HCEC 1CT (cell line): ENCODE measurements at regions not wholly inside any gene's neighbourhood (a gene's known extent, or its start where the extent isn't known, plus 50 kb on each side); places are given as distances from the start of the nearest gene placed in this dataset.

Source experiments
- DNase-seq: peaks from one replicate; pipeline ENCODE4 v3.0.0-alpha.2; 2017

DNA sequence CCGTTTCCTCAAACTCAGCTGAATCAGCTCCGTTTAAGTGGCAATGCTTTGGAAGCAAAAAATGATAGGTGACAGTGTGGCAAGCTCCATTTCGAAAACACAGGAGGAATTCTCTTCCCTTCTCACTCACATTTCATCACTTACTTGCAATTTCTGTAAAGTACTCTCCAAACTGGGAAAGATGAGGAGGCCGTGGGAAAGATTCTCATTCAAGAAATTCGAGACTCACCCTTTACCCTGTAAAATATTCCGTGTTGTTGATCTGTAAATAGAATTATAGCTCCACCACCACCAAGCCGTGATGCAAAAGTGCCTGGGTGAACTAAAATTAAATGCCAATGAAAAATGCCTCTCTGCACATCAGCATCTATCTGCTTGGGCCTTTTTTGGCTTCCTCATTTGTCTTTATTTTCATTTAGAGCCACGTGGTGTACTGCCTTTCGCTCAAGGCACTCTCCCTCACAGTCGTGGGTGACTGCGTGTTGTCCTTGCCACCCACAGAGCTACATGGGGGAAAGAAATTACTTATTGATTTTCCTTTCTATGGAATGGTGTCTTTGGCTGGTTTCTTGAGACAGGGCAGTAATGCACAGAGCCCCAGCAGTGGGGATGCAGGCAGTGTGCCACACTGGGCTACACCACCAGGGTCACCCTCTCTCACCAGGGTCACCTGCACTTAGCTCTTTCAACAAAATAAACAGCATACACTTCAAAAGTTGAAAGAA lies 289.3 kb upstream of the TAS2R1 start:
- DNase-seq, result no peak

DNA sequence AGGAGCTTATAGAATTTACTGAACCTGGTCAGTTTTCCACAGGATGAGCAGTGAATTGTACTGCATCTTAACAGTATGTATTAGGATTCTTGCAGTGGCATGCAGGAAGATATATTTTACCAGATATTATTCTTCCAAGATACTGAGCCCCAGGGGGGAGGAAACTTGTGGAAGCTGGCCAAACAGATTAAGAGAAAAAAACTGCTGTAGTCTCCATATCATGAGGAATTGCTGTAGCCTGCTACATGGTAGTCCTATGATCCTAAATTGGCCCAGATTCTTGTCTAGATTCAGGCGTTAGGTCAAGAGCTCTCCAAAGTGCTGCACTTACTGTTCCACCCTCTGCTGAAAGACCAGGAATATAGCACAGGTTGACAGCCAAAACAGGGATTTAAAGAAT lies 275.5 kb upstream of the TAS2R1 start:
- no peak for DNase-seq

- DNase-seq, result no peak
Measured at GRCh38 chr5:9903801-9904200, 273.6 kb upstream of the TAS2R1 start.

DNA sequence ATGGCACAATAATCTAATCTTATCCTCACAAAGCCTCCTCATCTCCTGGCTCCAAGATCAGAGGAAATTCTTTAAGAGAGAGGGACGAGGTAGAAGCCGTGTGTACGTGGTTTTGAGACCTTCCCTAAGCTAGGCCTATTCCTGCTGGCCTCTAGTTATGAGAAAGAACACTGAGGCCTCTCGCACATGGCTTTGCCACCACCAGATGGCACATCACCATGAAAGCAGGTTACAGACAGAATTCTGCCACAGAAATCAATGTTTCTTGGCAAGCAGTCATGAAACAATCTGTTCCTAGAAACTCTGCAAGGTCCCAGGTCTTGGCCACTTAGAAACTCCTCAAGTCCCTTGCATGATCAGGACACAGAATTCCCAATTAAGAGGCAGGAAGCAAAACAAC lies 268.2 kb upstream of the TAS2R1 start:
- peak; percentile 6 for DNase-seq

DNA sequence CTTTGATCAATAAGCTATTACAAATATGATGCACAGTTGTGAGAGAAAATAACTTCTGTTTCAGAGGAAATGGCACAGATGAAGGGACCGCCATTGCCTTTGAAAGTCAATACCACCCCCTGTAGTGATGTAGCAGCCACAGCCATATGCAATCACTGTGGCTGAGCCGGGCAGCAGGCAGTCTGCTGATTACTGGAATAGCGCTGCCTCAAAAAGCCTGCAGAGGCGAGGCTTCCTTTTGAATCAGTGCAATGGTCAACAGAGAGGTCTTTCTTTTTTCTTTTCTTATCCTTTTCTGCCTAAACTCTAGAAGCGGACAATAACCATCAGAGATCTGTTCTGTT lies 265.1 kb upstream of the TAS2R1 start:
- no peak for DNase-seq

DNA sequence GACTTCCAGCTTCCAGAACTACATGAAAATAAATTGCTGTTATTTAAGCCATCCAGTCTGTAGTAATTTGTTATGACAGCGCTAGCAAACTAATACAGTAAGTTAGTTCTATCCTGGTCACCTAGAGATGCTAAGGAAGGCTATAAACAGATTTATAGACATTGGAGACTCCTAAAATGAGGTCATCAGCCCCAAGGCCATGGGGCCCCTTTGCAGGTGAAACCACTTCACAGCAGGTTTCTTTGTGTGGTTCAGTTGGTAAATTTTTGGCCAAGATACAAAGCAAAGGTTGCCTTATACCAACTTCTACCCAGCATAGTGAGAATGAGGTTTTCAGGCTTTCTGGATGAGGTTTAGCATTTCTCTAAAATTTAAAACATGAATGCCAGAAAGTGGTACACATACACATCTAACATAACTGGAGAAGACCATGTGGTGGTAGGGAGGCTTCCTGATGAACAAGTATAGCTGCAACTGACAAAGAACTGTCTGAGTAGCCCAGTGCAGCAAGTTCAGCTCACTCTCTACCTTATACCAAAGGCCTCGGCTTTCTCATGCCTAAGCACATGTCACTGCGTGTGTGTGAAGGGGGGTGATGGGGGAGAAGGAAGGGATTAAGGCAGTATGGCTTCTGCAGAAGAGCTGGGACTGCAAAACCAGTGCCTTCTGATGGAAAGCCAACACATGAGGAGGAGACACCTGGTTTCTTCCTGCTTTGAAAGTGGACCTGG lies 264.6 kb upstream of the TAS2R1 start:
- no peak for DNase-seq

DNA sequence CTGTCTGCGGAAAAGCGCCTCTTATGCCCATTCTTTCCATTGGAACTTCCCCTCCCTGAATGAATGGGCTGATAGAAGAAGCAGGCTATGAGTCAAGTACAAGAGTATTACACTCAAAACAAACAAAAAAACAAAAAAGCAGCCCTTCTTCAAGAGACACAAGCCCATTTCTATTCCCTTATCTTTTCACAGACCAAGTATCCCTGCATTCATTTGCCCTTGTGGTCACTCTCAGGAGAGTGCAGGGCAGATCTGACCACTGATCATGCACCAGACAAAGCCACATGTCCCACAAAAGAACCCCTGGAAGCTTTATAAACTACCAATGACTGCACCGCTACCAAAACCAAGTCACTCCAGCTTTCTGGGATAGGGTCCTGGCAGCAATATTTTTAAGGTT lies 262.5 kb upstream of the TAS2R1 start:
- DNase-seq, result no peak

- DNase-seq, result no peak
Measured at GRCh38 chr5:9889511-9889910, 259.4 kb upstream of the TAS2R1 start.

DNA sequence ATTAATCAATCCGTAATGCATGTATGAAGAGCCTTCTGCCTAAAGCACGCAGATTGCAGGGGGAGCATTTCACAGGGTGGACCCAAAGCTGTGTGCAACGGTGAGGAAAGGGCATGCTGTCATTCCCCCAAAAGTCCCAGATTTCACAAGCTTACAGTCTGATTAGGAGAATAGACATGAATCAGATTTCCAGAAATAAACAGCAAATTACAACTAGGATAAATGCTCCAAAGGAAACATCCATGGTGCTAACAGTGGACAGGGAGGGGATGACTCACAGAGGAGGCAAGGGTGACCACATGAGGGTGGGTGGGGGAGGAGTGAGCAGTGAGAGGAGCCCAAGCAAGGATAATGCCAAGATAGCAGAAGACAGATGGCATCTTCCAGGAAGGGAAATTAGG lies 258.4 kb upstream of the TAS2R1 start:
- DNase-seq, result peak; percentile 43

DNA sequence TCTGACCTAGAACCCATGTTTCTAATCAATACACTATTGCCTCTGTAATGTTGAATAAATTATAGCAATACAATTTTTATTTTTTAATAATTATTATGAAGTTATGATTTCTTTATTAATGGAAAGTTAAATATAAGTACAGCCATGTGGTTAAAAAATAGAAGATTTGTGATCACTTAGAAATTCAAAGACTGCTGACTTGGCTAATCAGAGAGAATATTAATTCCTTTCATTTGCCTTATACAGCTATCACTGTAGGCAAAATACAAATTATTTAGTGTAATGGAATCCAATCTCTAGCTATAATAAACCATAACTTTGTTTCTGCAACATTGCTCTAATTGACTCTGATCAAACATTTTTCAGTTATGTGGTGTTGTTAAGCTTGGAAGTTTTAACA lies 255.0 kb upstream of the TAS2R1 start:
- no peak for DNase-seq

GRCh38 chr5:9878206-9878605 lies 248.1 kb upstream of the TAS2R1 start:
- DNase-seq, result no peak

GRCh38 chr5:9877488-9877887 lies 247.3 kb upstream of the TAS2R1 start:
- no peak for DNase-seq

DNA sequence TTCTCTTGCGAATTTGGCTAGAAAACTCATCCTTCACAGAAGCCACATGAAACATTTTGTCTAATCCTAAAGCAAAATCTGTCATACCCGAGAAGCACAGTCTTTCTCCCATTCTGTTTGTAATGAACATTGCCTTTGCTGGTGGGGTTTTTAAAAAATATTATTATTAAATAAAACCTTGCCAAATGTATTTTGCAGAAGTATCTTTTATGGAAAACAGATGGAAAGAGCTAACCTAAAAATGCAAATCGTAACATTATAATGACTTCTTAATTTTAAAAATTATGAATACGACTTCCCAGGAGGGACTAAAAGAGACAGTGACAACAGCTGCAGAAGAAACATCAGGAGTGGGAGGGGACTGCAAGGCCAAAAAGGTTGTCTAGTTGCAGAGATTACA lies 246.3 kb upstream of the TAS2R1 start:
- no peak for DNase-seq

GRCh38 chr5:9869616-9870288 lies 239.6 kb upstream of the TAS2R1 start:
- DNase-seq, result peak; percentile 54

GRCh38 chr5:9865574-9865973 lies 235.4 kb upstream of the TAS2R1 start:
- DNase-seq, result no peak

GRCh38 chr5:9864791-9865190 lies 234.6 kb upstream of the TAS2R1 start:
- DNase-seq, result no peak

- no peak for DNase-seq
Measured at GRCh38 chr5:9863486-9863885, 233.3 kb upstream of the TAS2R1 start.

- DNase-seq, result no peak
Measured at GRCh38 chr5:9861666-9862256, 231.6 kb upstream of the TAS2R1 start.

DNA sequence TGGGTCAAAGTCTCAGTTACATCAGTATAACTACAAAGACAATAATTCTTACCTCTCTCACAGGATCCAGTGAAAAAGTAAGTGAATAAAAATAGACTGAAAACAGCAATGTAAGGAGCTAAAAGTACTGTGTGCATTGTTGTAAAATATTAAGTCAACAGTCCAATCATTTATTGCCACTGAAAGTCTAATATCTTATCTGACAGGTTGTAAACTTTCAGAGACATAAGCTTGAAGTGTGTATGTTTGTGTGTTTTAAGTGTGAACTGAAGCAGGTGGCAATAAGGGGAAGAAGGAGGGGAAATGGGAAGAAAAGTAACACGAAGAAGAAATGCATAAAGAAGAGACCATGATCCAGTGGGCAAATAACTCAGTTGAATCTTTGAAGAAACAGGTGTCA lies 229.7 kb upstream of the TAS2R1 start:
- DNase-seq, result no peak

DNA sequence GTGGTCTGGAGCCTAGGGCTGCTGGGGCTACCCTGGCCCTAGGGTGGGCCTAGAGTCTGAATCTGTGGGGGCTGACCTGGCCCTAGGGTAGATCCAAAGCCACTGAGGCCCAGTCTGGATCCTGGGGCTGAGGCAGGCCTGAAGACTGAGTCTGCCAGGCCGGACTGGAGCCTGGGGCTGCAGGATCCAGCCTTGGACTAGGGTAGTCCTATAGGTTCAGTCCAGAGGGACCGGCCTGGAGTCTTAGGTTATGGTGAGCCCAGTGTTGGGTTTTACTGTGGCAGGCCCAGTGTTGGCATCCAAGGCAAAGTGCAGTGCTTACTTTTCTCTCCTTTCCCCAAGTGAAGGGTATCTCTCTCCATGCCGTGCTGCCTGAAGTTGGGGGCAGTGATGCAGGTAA lies 227.9 kb upstream of the TAS2R1 start:
- no peak for DNase-seq

DNA sequence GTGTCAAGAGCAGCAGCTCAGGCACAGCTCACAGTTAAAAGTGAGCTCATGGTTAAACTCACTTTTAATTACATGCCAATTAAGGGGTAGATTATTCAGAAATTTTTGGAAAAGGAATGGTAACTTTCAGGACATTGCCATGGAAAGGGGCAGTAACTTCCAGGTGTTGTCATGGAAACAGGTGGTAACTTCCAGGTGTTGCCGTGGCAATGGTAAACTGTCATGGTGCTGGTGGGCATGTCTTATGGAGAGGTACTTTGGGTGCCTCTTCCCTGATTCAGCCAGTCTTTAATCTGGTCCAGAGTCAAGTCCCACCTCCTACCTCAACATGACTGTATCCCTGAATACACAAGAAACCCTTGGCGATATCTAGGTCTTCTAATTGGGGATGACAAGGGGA lies 223.2 kb upstream of the TAS2R1 start:
- DNase-seq, result no peak

- DNase-seq, result no peak
Measured at GRCh38 chr5:9852671-9853070, 222.5 kb upstream of the TAS2R1 start.

DNA sequence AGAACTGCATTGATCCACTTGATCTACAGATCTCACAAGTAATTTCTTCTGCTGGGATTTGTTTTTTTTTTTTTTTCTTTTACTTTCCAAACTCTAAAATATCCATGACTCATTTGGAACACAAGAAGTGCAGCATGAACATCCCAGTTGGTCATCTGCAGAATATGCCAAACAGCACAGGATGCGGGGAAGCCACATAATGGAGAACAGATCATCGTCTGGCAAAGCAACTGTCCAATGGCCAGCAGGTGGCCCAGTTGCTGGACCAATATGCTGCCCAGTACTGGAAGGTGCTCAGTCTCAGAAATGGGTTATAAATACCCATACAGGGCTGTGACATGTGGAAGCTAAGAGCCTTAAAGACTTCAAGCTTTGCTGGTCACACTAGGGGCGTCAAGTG lies 221.3 kb upstream of the TAS2R1 start:
- peak; percentile 65 for DNase-seq

- no peak for DNase-seq
Measured at GRCh38 chr5:9850456-9850855, 220.3 kb upstream of the TAS2R1 start.
